HepG2 (cell line): ENCODE measurements at regions not wholly inside any gene's neighbourhood (a gene's known extent, or its start where the extent isn't known, plus 50 kb on each side); places are given as distances from the start of the nearest gene placed in this dataset.

ENCODE experiments used
- ATAC-seq: fragments of 200-7000 bp; cut with Tn5 transposase; 3 replicates; pipeline ENCODE4 v1.9.1; 2020; ENCODE audit warnings: mild to moderate bottlenecking, moderate library complexity
- BruUV-seq: library from RNA; stranded (reverse); fragments of 400-500 nt; replicated peaks from 2 replicates; lab custom pipeline; 2021; lab: Mats Ljungman, UMichigan
- CTCF ChIA-PET: fragments of 300-600 bp; formaldehyde crosslinking; extraction: SDS; loops from one replicate; lab custom pipeline; 2021; ENCODE audit warnings: low total read pairs, inconsistent platforms, low intra/inter-chr PET ratio; lab: Yijun Ruan, JAX
- POLR2A ChIA-PET: fragments of 350-600 bp; sonication (Branson Sonifier 250); formaldehyde crosslinking; loops from one replicate; lab custom pipeline; 2020; ENCODE audit warnings: antibody characterized with exemption, inconsistent platforms; lab: Yijun Ruan, JAX
- DNase-seq: peaks from one replicate; pipeline ENCODE4 v3.0.0-alpha.2; 2015; ENCODE audit warnings: low spot score
- FAIRE-seq: peaks from 3 replicates; lab custom pipeline; 2011; peaks lifted over from hg19 to GRCh38; lab: Jason Lieb, UNC
- H2AFZ ChIP-seq: one replicate; pipeline ENCODE4 v1.6.1; 2011; ENCODE audit warnings: low read length, inconsistent platforms
- H3K27ac ChIP-seq: fragments of 300-600 bp; 3 replicates; pipeline ENCODE4 v1.8.0; 2011; ENCODE audit warnings: mixed run types, mild to moderate bottlenecking, mixed read lengths, low read length, inconsistent platforms; ENCODE audit not compliant: insufficient read depth; ENCODE audit errors: extremely low read length
- H3K27me3 ChIP-seq, 2 experiments: fragments of 200-600 bp in 1 of 2; 2 replicates in 1 of 2; 3 replicates in 1 of 2; pipeline versions ENCODE4 v1.6.0 to v1.8.0; 2011; ENCODE audit warnings: low read length in 2 of 2, mild to moderate bottlenecking in 2 of 2, moderate library complexity in 2 of 2, inconsistent platforms in 1 of 2; ENCODE audit not compliant: insufficient read depth in 2 of 2, control insufficient read depth in 1 of 2
- H3K36me3 ChIP-seq, 2 experiments: fragments of 200-600 bp in 1 of 2; replicated peaks in 1 of 2; 2 replicates in 1 of 2; 3 replicates in 1 of 2; pipeline versions ENCODE4 v1.5.1 to v1.8.0; 2011; ENCODE audit warnings: low read length in 2 of 2, inconsistent platforms in 1 of 2; ENCODE audit not compliant: insufficient read depth in 2 of 2, control insufficient read depth in 1 of 2
- H3K4me1 ChIP-seq: 2 replicates; pipeline ENCODE4 v1.5.1; 2012; ENCODE audit warnings: low read length, inconsistent platforms; ENCODE audit not compliant: insufficient read depth
- H3K4me2 ChIP-seq: 2 replicates; pipeline ENCODE4 v1.6.0; 2011; ENCODE audit warnings: low read depth, low read length, inconsistent platforms
- H3K4me3 ChIP-seq, 3 experiments: fragments of 200-600 bp in 1 of 3; sonication (generic), shearing (Covaris generic) in 1 of 3; replicated peaks in 1 of 3; 2 replicates each; pipeline ENCODE4 v1.5.1; 2011 to 2016; ENCODE audit warnings: low read length in 3 of 3, inconsistent platforms in 2 of 3, low read depth in 2 of 3, mild to moderate bottlenecking in 2 of 3, control low read depth in 1 of 3, mixed read lengths in 1 of 3; ENCODE audit not compliant: insufficient read depth in 1 of 3
- H3K79me2 ChIP-seq: one replicate; pipeline ENCODE4 v1.6.1; 2011; ENCODE audit warnings: low read length, inconsistent platforms; ENCODE audit not compliant: insufficient read depth
- H3K9ac ChIP-seq: 2 replicates; pipeline ENCODE4 v1.6.0; 2011; ENCODE audit warnings: mild to moderate bottlenecking, low read depth, low read length, inconsistent platforms; ENCODE audit not compliant: insufficient read depth
- H3K9me3 ChIP-seq: 2 replicates; pipeline ENCODE4 v1.5.1; 2012; ENCODE audit warnings: mild to moderate bottlenecking, low read length
- H4K20me1 ChIP-seq: 2 replicates; pipeline ENCODE4 v1.6.0; 2011; ENCODE audit warnings: inconsistent platforms, mild to moderate bottlenecking, low read length, moderate library complexity; ENCODE audit not compliant: insufficient read depth
- ATF7 ChIP-seq, 2 experiments: fragments of 450-650 bp in 1 of 2; sonication (generic) in 1 of 2; formaldehyde crosslinking in 1 of 2; IDR thresholded peaks; 2 replicates each; pipeline versions ENCODE4 v1.4.0 to v1.6.1; 2016 to 2020; ENCODE audit warnings: antibody characterized with exemption in 1 of 2, mild to moderate bottlenecking in 1 of 2, missing genetic modification reagents in 1 of 2
- ATM ChIP-seq: fragments of 450-650 bp; IDR thresholded peaks from 2 replicates; pipeline ENCODE4 v1.7.1; 2017; ENCODE audit warnings: mild to moderate bottlenecking, borderline replicate concordance
- CENPX ChIP-seq: sonication (generic); formaldehyde crosslinking; IDR thresholded peaks from 2 replicates; pipeline ENCODE4 v1.9.0; 2021; ENCODE audit warnings: mild to moderate bottlenecking, missing genetic modification reagents, moderate library complexity
- CHD2 ChIP-seq: IDR thresholded peaks from 2 replicates; pipeline ENCODE4 v1.6.1; 2011; ENCODE audit warnings: low read depth, low read length, improper control_type of control experiment
- KLF12 ChIP-seq: sonication (generic); formaldehyde crosslinking; IDR thresholded peaks from 2 replicates; pipeline ENCODE4 v1.4.0; 2020; ENCODE audit warnings: missing genetic modification reagents, borderline replicate concordance
- RAD21 ChIP-seq: fragments of 450-650 bp; formaldehyde crosslinking; IDR thresholded peaks from 2 replicates; pipeline ENCODE4 v1.5.0; 2020; ENCODE audit warnings: mild to moderate bottlenecking
- RFXANK ChIP-seq: IDR thresholded peaks from 2 replicates; pipeline ENCODE4 v1.6.1; 2016
- YEATS2 ChIP-seq: sonication (generic); formaldehyde crosslinking; IDR thresholded peaks from 2 replicates; pipeline ENCODE4 v1.4.0; 2020; ENCODE audit warnings: missing genetic modification reagents, borderline replicate concordance
- ZBTB42 ChIP-seq: sonication (generic); formaldehyde crosslinking; IDR thresholded peaks from 2 replicates; pipeline ENCODE4 v1.5.0; 2020; ENCODE audit warnings: mild to moderate bottlenecking, missing genetic modification reagents
- ZNF124 ChIP-seq: sonication (generic); formaldehyde crosslinking; IDR thresholded peaks from 2 replicates; pipeline ENCODE4 v1.4.0; 2020; ENCODE audit warnings: missing genetic modification reagents
- ZNF292 ChIP-seq: sonication (generic); formaldehyde crosslinking; IDR thresholded peaks from 2 replicates; pipeline ENCODE4 v1.8.1; 2022; ENCODE audit warnings: mild to moderate bottlenecking, low read depth, missing genetic modification reagents, borderline replicate concordance
- ZNF501 ChIP-seq: sonication (generic); formaldehyde crosslinking; IDR thresholded peaks from 2 replicates; pipeline ENCODE4 v1.5.1; 2020; ENCODE audit warnings: mild to moderate bottlenecking, moderate library complexity, missing genetic modification reagents
- ZNF564 ChIP-seq: sonication (generic); formaldehyde crosslinking; IDR thresholded peaks from 2 replicates; pipeline ENCODE4 v1.8.1; 2023; ENCODE audit warnings: mild to moderate bottlenecking, missing genetic modification reagents
- ZNF580 ChIP-seq: IDR thresholded peaks from 2 replicates; pipeline ENCODE4 v1.6.1; 2016; ENCODE audit warnings: low read depth, borderline replicate concordance
- ZNF674 ChIP-seq: sonication (generic); formaldehyde crosslinking; IDR thresholded peaks from 2 replicates; pipeline ENCODE4 v1.5.0; 2020; ENCODE audit warnings: low read depth, mild to moderate bottlenecking, missing genetic modification reagents
- ZNF7 ChIP-seq: IDR thresholded peaks from 2 replicates; pipeline ENCODE4 v1.6.1; 2016; ENCODE audit warnings: missing biosample characterization, missing genetic modification reagents
- ZNF775 ChIP-seq: sonication (generic); formaldehyde crosslinking; IDR thresholded peaks from 2 replicates; pipeline ENCODE4 v1.4.0; 2020; ENCODE audit warnings: missing genetic modification reagents, mild to moderate bottlenecking, moderate library complexity, borderline replicate concordance
- ZSCAN5A ChIP-seq: sonication (generic); formaldehyde crosslinking; IDR thresholded peaks from 2 replicates; pipeline ENCODE4 v1.8.0; 2022; ENCODE audit warnings: mild to moderate bottlenecking, missing genetic modification reagents, borderline replicate concordance
- WGBS: methylation state at CpG from one replicate; pipeline ENCODE4 v1.1.6; 2017; ENCODE audit warnings: low lambda C conversion rate; 5-methylcytosine and 5-hydroxymethylcytosine counted together
- in situ Hi-C: cut with HindIII; loops from 2 replicates; pipeline ENCODE4 v1.10.0; 2017; ENCODE audit warnings: low pct_unique_long_range_greater_than_20kb; ENCODE audit not compliant: extremely low pct_ligation_motif_present
- intact Hi-C: fragments of 100-400 bp; cut with micrococcal nuclease; formaldehyde crosslinking; loops from one replicate; pipeline ENCODE4 v1.10.0; 2022; ENCODE audit not compliant: unreplicated experiment

GRCh38 chr13:106212386-106213010, 323.0 kb downstream of the EFNB2 start:
- intact Hi-C loops (no loop called here), in situ Hi-C loops (no loop called here)
- POLR2A ChIA-PET: no interaction called here
- no TSS peak for BruUV-seq
- H3K36me3 ChIP-seq: no peaks in the 10 kb centered on the region
- DNase-seq (no peak), ATAC-seq (no peak), FAIRE-seq (no peak)
- no peaks in the 10 kb centered on the region for H4K20me1 ChIP-seq
- no peak overlapping the region for H3K4me3 ChIP-seq
- no peak overlapping the region for H3K4me2 ChIP-seq
- no peaks in the 10 kb centered on the region for H3K27me3 ChIP-seq
- no peak overlapping the region for H3K9ac ChIP-seq
- CTCF ChIA-PET: no interaction called here
- TF ChIP-seq RFXANK (CRISPR knock-in tag) (no peak), RAD21 (no peak), ZNF501 (no peak), ATF7 (IDR thresholded peaks at IDR 0.05) (peak; percentile 31; the same call in 1 of the 2 replicates), ATF7 (CRISPR knock-in tag; IDR thresholded peaks at IDR 0.05) (no peak), CHD2 (no peak)
- no peaks in the 10 kb centered on the region for H3K4me1 ChIP-seq
- H3K79me2 ChIP-seq: no peaks in the 10 kb centered on the region
- no peak overlapping the region for H3K27ac ChIP-seq
- WGBS: 4% methylated on average over 3 of the region's 3 CpGs
- no peak overlapping the region for H2AFZ ChIP-seq
- no peaks in the 10 kb centered on the region for H3K9me3 ChIP-seq

- Histone ChIP-seq H2AFZ (no peak overlapping the region), H3K4me1 (no peaks in the 10 kb centered on the region), H3K4me3 (no peak overlapping the region), H3K27ac (no peak overlapping the region), H3K27me3 (no peaks in the 10 kb centered on the region), H3K4me2 (no peak overlapping the region), H3K36me3 (no peaks in the 10 kb centered on the region), H3K9ac (no peak overlapping the region), H3K79me2 (no peaks in the 10 kb centered on the region), H4K20me1 (no peaks in the 10 kb centered on the region), H3K9me3 (no peaks in the 10 kb centered on the region)
- intact Hi-C loops (no loop called here), in situ Hi-C loops (no loop called here)
- DNase-seq (no peak), FAIRE-seq (no peak), ATAC-seq (no peak)
- no TSS peak for BruUV-seq
- WGBS: 2% methylated on average over 3 of the region's 3 CpGs
- ChIA-PET POLR2A (no interaction called here), CTCF (no interaction called here)
- no peak for TF ChIP-seq ZBTB42 (CRISPR knock-in tag)
- TF ChIP-seq ZNF674 (CRISPR knock-in tag): no peak
- TF ChIP-seq ZNF564 (CRISPR knock-in tag): no peak
- no peak for TF ChIP-seq ZNF580 (CRISPR knock-in tag)
- TF ChIP-seq YEATS2: no peak
- no peak for TF ChIP-seq ATM
- TF ChIP-seq ZNF124 (CRISPR knock-in tag): no peak
- no peak for TF ChIP-seq ZNF7 (CRISPR knock-in tag)
- TF ChIP-seq ZNF775 (CRISPR knock-in tag): no peak
- TF ChIP-seq ZSCAN5A (CRISPR knock-in tag): no peak
- no peak for TF ChIP-seq ZNF292 (CRISPR knock-in tag)
- no peak for TF ChIP-seq KLF12 (CRISPR knock-in tag)
- no peak for TF ChIP-seq CENPX (CRISPR knock-in tag)
These were observed 325.1 kb downstream of the EFNB2 start for GRCh38 chr13:106210324-106210723.
